Upper lobe of left lung (tissue), 4 donors: ENCODE measurements at regions not wholly inside any gene's neighbourhood (a gene's known extent, or its start where the extent isn't known, plus 50 kb on each side); places are given as distances from the start of the nearest gene placed in this dataset.

Experiments used
- EP300 ChIP-seq, 4 donors: sonication (generic); formaldehyde crosslinking; IDR thresholded peaks; one replicate each; pipeline ENCODE4 v1.5.1; 2017; ENCODE audit warnings: antibody characterized with exemption in 4 of 4, control low read depth in 2 of 4
- TF ChIP-seq, protein P1 (sequence below), 6 experiments: fragments of 450-650 bp in 4 of 6; fragments of 200-600 bp in 2 of 6; sonication (generic) in 2 of 6; IDR thresholded peaks; one replicate each; pipeline ENCODE4 v1.5.1; 2016 to 2019; ENCODE audit warnings: antibody characterized with exemption in 6 of 6

DNA sequence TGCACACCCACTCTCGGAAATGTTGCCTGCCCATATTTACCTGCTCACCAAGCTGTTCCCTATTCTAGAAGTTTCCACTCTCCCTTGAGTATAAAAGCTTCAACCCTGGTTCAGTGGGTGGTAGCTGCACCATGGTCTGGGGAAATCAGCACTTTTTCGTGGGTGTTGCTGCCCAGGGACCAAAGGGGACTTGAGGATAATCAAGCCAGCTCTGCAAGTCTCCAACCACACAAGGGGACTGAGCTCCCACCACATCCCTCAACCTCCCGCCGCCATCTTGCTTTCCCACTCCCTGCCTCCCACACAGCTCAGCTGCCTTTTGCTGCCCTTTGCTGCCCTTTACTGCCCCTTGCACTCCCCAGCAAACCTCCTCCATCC lies 210.0 kb downstream of the AUH start:
- TF ChIP-seq, protein P1, sequence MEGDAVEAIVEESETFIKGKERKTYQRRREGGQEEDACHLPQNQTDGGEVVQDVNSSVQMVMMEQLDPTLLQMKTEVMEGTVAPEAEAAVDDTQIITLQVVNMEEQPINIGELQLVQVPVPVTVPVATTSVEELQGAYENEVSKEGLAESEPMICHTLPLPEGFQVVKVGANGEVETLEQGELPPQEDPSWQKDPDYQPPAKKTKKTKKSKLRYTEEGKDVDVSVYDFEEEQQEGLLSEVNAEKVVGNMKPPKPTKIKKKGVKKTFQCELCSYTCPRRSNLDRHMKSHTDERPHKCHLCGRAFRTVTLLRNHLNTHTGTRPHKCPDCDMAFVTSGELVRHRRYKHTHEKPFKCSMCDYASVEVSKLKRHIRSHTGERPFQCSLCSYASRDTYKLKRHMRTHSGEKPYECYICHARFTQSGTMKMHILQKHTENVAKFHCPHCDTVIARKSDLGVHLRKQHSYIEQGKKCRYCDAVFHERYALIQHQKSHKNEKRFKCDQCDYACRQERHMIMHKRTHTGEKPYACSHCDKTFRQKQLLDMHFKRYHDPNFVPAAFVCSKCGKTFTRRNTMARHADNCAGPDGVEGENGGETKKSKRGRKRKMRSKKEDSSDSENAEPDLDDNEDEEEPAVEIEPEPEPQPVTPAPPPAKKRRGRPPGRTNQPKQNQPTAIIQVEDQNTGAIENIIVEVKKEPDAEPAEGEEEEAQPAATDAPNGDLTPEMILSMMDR (IDR thresholded peaks at IDR 0.05) = no peak
- TF ChIP-seq EP300 (IDR thresholded peaks at IDR 0.05) = no peak
